Gastrocnemius medialis (tissue), 4 donors: ENCODE measurements at regions not wholly inside any gene's neighbourhood (a gene's known extent, or its start where the extent isn't known, plus 50 kb on each side); places are given as distances from the start of the nearest gene placed in this dataset.

Experiments used
- ATAC-seq, 2 donors: fragments of 150-250 bp; one replicate each; pipeline ENCODE4 v1.9.1; 2016
- DNase-seq, 2 donors: peaks; one replicate each; pipeline ENCODE4 v3.0.0-alpha.2; 2019
- H3K27ac ChIP-seq, 4 donors: fragments of 200-600 bp; sonication (generic); 1 replicate in 1 of 4; 2 replicates in 3 of 4; pipeline ENCODE4 v1.5.1; 2016 to 2018; ENCODE audit warnings: mild to moderate bottlenecking in 2 of 4, moderate library complexity in 1 of 4
- H3K27me3 ChIP-seq, 3 donors: fragments of 200-600 bp; sonication (generic) in 2 of 3; 1 replicate in 1 of 3; 2 replicates in 2 of 3; pipeline versions ENCODE4 v1.5.1 to v1.6.0; 2016 to 2019; ENCODE audit warnings: mild to moderate bottlenecking in 1 of 3, moderate library complexity in 1 of 3
- H3K36me3 ChIP-seq, 2 donors: fragments of 200-600 bp; sonication (generic) in 1 of 2; one replicate each; pipeline ENCODE4 v1.5.1; 2017 to 2018
- H3K4me1 ChIP-seq, 2 donors: fragments of 200-600 bp; sonication (generic) in 1 of 2; one replicate each; pipeline ENCODE4 v1.5.1; 2016 to 2017; ENCODE audit warnings: mild to moderate bottlenecking in 2 of 2
- H3K4me3 ChIP-seq, 4 donors: fragments of 200-600 bp; sonication (generic) in 3 of 4; 1 replicate in 1 of 4; 2 replicates in 3 of 4; pipeline ENCODE4 v1.5.1; 2016 to 2019; ENCODE audit warnings: mild to moderate bottlenecking in 2 of 4
- H3K9me3 ChIP-seq, 3 donors: fragments of 200-600 bp; sonication (generic) in 2 of 3; 1 replicate in 1 of 3; 2 replicates in 2 of 3; pipeline ENCODE4 v1.5.1; 2016 to 2019
- POLR2A ChIP-seq, 2 donors: fragments of 450-650 bp; IDR thresholded peaks; one replicate each; pipeline ENCODE4 v1.6.1; 2017; ENCODE audit warnings: antibody characterized with exemption in 2 of 2, mild to moderate bottlenecking in 2 of 2, moderate library complexity in 2 of 2
- in situ Hi-C, 4 donors: fragments of 200-750 bp; cut with MboI; loops; one replicate each; pipeline versions ENCODE4 v1.15.0 to v1.8.0; 2017; ENCODE audit warnings: low sequenced_read_pairs in 4 of 4
- intact Hi-C: fragments of 100-400 bp; cut with DNase I; formaldehyde crosslinking; loops from one replicate; pipeline ENCODE4 v1.15.1; 2023; ENCODE audit warnings: low total_unique reads
- microRNA-seq, 2 donors: library from miRNA; unstranded; fragments of <30 nt; microRNA quantifications; one replicate each; pipeline ENCODE4, GENCODE V29; 2016; ENCODE audit warnings: borderline replicate concordance in 2 of 2
- TF ChIP-seq, protein P1 (sequence below), 5 experiments: fragments of 450-650 bp in 3 of 5; fragments of 200-600 bp in 2 of 5; sonication (generic) in 2 of 5; IDR thresholded peaks in 4 of 5; conservative IDR thresholded peaks in 1 of 5; 1 replicate in 4 of 5; 2 replicates in 1 of 5; pipeline ENCODE4 v1.5.1; 2016 to 2019; ENCODE audit warnings: antibody characterized with exemption in 5 of 5, mild to moderate bottlenecking in 3 of 5, moderate library complexity in 3 of 5

GRCh38 chr3:159934216-159934615 lies 54.4 kb upstream of the IL12A start:
- Histone ChIP-seq H3K9me3 (peaks cover 0 to 8% (median 0%) of the 10 kb centered on the region in 3 donors), H3K27ac (no peak overlapping the region), H3K4me1 (no peaks in the 10 kb centered on the region), H3K4me3 (no peak overlapping the region), H3K27me3 (no peaks in the 10 kb centered on the region), H3K36me3 (no peaks in the 10 kb centered on the region)
- ATAC-seq (no peak), DNase-seq (no peak)
- intact Hi-C loops (no loop called here), in situ Hi-C loops (no loop called here)
- TF ChIP-seq, protein P1, sequence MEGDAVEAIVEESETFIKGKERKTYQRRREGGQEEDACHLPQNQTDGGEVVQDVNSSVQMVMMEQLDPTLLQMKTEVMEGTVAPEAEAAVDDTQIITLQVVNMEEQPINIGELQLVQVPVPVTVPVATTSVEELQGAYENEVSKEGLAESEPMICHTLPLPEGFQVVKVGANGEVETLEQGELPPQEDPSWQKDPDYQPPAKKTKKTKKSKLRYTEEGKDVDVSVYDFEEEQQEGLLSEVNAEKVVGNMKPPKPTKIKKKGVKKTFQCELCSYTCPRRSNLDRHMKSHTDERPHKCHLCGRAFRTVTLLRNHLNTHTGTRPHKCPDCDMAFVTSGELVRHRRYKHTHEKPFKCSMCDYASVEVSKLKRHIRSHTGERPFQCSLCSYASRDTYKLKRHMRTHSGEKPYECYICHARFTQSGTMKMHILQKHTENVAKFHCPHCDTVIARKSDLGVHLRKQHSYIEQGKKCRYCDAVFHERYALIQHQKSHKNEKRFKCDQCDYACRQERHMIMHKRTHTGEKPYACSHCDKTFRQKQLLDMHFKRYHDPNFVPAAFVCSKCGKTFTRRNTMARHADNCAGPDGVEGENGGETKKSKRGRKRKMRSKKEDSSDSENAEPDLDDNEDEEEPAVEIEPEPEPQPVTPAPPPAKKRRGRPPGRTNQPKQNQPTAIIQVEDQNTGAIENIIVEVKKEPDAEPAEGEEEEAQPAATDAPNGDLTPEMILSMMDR (IDR thresholded peaks at IDR 0.05 in 4 of 5, conservative IDR thresholded peaks at IDR 0.05 in 1 of 5) = no peak
- no peak for TF ChIP-seq POLR2A (IDR thresholded peaks at IDR 0.05)

DNA sequence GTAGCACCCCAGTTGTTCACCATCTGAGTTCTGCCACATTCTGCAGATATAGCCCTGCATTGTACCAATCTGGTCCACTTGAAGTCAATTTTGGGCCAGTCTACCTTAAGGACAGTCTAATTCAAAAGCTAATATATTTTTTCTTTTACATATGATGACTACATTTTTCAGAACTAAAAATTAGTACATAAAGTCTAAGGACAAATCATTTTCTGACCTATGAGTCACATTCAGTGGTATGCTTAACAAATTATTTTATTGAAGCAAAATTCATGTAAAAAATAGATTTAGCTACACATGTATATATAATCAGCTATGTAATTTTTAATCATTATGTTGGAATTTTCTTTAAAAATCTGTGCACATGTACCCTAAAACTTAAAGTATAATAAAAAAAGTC lies 52.1 kb upstream of the IL12A start:
- intact Hi-C loops (no loop called here), in situ Hi-C loops (no loop called here)
- no peak overlapping the region for H3K4me3 ChIP-seq
- TF ChIP-seq, protein P1 (IDR thresholded peaks at IDR 0.05 in 4 of 5, conservative IDR thresholded peaks at IDR 0.05 in 1 of 5) = no peak
- TF ChIP-seq POLR2A (IDR thresholded peaks at IDR 0.05) = no peak
- no peak for DNase-seq
- no peak for ATAC-seq
- peaks cover 0 to 8% (median 0%) of the 10 kb centered on the region in 3 donors for H3K9me3 ChIP-seq
- H3K4me1 ChIP-seq = no peaks in the 10 kb centered on the region
- no peak overlapping the region for H3K27ac ChIP-seq
- H3K27me3 ChIP-seq = no peaks in the 10 kb centered on the region
- no peaks in the 10 kb centered on the region for H3K36me3 ChIP-seq

DNA sequence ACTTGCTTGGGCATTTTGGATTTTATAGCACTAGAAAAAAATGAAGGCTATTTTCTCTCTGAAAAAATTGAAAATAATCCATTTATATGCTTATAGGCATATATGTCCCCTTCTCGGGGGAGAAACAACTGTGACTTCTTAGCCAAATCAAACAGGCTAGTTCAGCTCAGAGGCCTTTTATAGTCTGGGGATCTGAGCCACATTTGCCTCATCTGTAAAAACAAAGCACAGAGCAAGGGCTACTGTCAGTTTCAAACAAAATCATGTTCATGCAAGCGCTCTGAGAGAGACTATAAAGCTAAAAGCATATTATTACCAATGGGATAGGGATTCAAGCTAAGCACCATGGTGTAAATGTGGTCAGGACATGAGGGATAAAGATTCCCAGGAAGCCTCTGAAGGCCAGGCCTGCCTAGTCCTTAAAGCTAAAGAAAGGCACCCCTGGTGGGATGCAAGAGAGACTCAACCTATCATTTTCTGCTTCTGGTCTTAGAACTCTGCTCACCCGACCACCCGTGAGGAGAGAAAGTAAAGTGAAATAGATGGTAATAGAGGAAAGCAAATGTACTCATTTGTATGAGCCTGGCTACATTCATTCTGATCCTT lies 51.0 kb upstream of the IL12A start:
- no peak for TF ChIP-seq POLR2A (IDR thresholded peaks at IDR 0.05)
- TF ChIP-seq, protein P1 (IDR thresholded peaks at IDR 0.05 in 4 of 5, conservative IDR thresholded peaks at IDR 0.05 in 1 of 5) = no peak
- in situ Hi-C loops (no loop called here), intact Hi-C loops (no loop called here)
- no peak for DNase-seq
- Histone ChIP-seq H3K27me3 (no peaks in the 10 kb centered on the region), H3K27ac (no peak overlapping the region), H3K9me3 (peaks cover 0 to 8% (median 0%) of the 10 kb centered on the region in 3 donors), H3K36me3 (no peaks in the 10 kb centered on the region), H3K4me3 (no peak overlapping the region), H3K4me1 (no peaks in the 10 kb centered on the region)
- no peak for ATAC-seq

DNA sequence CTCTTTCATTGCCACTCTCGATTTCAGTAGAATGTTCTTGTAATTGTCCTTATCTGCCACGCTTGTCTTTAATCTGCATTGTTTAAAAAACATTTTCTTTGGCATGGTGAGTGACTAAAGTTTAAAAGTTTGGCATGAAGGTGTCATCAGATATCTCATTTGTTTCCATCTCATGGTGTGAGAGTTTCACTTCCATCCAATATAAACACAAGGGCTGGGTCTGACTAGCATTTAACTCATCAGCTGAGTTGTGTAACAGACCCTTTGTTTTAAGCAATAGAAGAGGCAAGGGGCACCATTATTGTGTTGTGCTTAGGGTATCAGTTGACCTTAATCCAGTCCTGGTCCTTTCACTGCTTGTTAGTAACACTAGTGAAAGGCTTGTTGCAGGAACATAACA lies 49.9 kb upstream of the IL12A start:
- no peak overlapping the region for H3K27ac ChIP-seq
- no peak overlapping the region for H3K4me3 ChIP-seq
- ATAC-seq (no peak), DNase-seq (no peak)
- in situ Hi-C loops = no loop called here
- no peaks in the 10 kb centered on the region for H3K36me3 ChIP-seq
- intact Hi-C loops = no loop called here
- H3K27me3 ChIP-seq = no peaks in the 10 kb centered on the region
- TF ChIP-seq, protein P1 (IDR thresholded peaks at IDR 0.05 in 4 of 5, conservative IDR thresholded peaks at IDR 0.05 in 1 of 5) = no peak
- no peak for TF ChIP-seq POLR2A (IDR thresholded peaks at IDR 0.05)
- H3K9me3 ChIP-seq = peaks cover 0 to 8% (median 0%) of the 10 kb centered on the region in 3 donors
- H3K4me1 ChIP-seq = no peaks in the 10 kb centered on the region

Small RNA genes lying in the stretch of these regions (microRNA-seq; reads per million reads assigned to microRNA genes)
- 0 reads per million in 2 donors for gene MIR3919
